HEK293T (cell line): ENCODE measurements at regions not wholly inside any gene's neighbourhood (a gene's known extent, or its start where the extent isn't known, plus 50 kb on each side); places are given as distances from the start of the nearest gene placed in this dataset.

Source experiments
- BHLHE40 ChIP-seq: fragments of 450-650 bp; IDR thresholded peaks from 2 replicates; pipeline ENCODE4 v1.6.1; 2016; ENCODE audit warnings: mild to moderate bottlenecking, moderate library complexity, borderline replicate concordance
- ELF4 ChIP-seq: fragments of 450-650 bp; IDR thresholded peaks from 2 replicates; pipeline ENCODE4 v1.6.1; 2017; ENCODE audit warnings: antibody characterized with exemption
- L3MBTL2 ChIP-seq: fragments of 450-650 bp; conservative IDR thresholded peaks from 2 replicates; pipeline ENCODE4 v1.6.1; 2016; ENCODE audit warnings: mild to moderate bottlenecking
- SP1 ChIP-seq: fragments of 450-650 bp; IDR thresholded peaks from 2 replicates; pipeline ENCODE4 v1.6.1; 2017
- TARDBP ChIP-seq: fragments of 450-650 bp; IDR thresholded peaks from 2 replicates; pipeline ENCODE4 v1.6.1; 2016

GRCh38 chr3:87563712-87564111, 287.3 kb upstream of the POU1F1 start:
- TF ChIP-seq ELF4 = no peak
- TF ChIP-seq SP1 = no peak
- TF ChIP-seq TARDBP = no peak
- TF ChIP-seq BHLHE40 = no peak
- TF ChIP-seq L3MBTL2 = no peak
